Thyroid gland (tissue), 4 donors: ENCODE measurements at regions not wholly inside any gene's neighbourhood (a gene's known extent, or its start where the extent isn't known, plus 50 kb on each side); places are given as distances from the start of the nearest gene placed in this dataset.

Source experiments
- CTCF ChIP-seq, 6 experiments: fragments of 200-600 bp in 3 of 6; fragments of 450-650 bp in 3 of 6; sonication (generic) in 3 of 6; IDR thresholded peaks; one replicate each; pipeline ENCODE4 v1.5.1; 2016 to 2019; ENCODE audit warnings: antibody characterized with exemption in 6 of 6, mild to moderate bottlenecking in 2 of 6, inconsistent platforms in 1 of 6, moderate library complexity in 1 of 6
- POLR2A ChIP-seq, 2 donors: fragments of 450-650 bp; IDR thresholded peaks; one replicate each; pipeline ENCODE4 v1.6.1; 2017; ENCODE audit warnings: antibody characterized with exemption in 2 of 2, mild to moderate bottlenecking in 2 of 2, moderate library complexity in 1 of 2

DNA sequence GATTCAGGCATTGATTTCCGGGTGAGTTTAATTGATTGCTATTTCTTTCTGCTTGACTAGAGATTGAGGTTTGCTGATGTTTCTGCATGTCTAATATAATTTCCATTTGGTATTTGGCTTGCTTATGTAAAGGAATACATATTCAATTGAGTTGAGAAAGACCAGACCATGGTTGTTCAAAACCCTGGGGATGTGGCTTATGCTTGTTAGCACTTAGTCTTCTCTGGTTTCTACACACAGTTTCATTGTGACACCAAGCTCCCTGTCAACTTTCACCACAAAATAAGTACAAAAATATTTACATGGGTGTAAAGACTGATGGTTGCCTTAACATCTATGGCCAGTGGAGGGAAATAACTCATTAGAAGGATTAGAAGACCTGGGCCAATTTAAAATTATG, 209.6 kb downstream of the CDH26 start:
- TF ChIP-seq CTCF (IDR thresholded peaks at IDR 0.05) (no peak), POLR2A (IDR thresholded peaks at IDR 0.05) (no peak)
